ENCODE measurements at regions not wholly inside any gene's neighbourhood (a gene's known extent, or its start where the extent isn't known, plus 50 kb on each side); places are given as distances from the start of the nearest gene placed in this dataset.

GRCh38 chr1:187445066-187445465 is 616.3 kb downstream of the PLA2G4A start:
- no peak for DNase-seq (ENCODE audit: low spot score)

GRCh38 chr1:187451238-187451637 is 622.5 kb downstream of the PLA2G4A start:
- DNase-seq (ENCODE audit: low spot score) = no peak

- no peak for DNase-seq (ENCODE audit: low spot score)
Measured at GRCh38 chr1:187454010-187454409, 625.3 kb downstream of the PLA2G4A start.

GRCh38 chr1:187456446-187456845 is 627.7 kb downstream of the PLA2G4A start:
- no peak for DNase-seq (ENCODE audit: low spot score)

- no peak for DNase-seq (ENCODE audit: low spot score)
Measured at GRCh38 chr1:187460093-187460492, 631.3 kb downstream of the PLA2G4A start.

GRCh38 chr1:187464320-187464719 is 635.6 kb downstream of the PLA2G4A start:
- DNase-seq (ENCODE audit: low spot score) = no peak

- no peak for DNase-seq (ENCODE audit: low spot score)
Measured at GRCh38 chr1:187465441-187465840, 636.7 kb downstream of the PLA2G4A start.

- DNase-seq (ENCODE audit: low spot score) = no peak
Measured at GRCh38 chr1:187469836-187470235, 641.1 kb downstream of the PLA2G4A start.

- DNase-seq (ENCODE audit: low spot score) = no peak
Measured at GRCh38 chr1:187471555-187471954, 642.8 kb downstream of the PLA2G4A start.

GRCh38 chr1:187474336-187474735 is 645.6 kb downstream of the PLA2G4A start:
- DNase-seq (ENCODE audit: low spot score) = peak; percentile 32

GRCh38 chr1:187476671-187477070 is 647.9 kb downstream of the PLA2G4A start:
- peak; percentile 41 for DNase-seq (ENCODE audit: low spot score)

- DNase-seq (ENCODE audit: low spot score) = no peak
Measured at GRCh38 chr1:187477103-187477502, 648.4 kb downstream of the PLA2G4A start.

GRCh38 chr1:187477535-187477934 is 648.8 kb downstream of the PLA2G4A start:
- no peak for DNase-seq (ENCODE audit: low spot score)

GRCh38 chr1:187481581-187482148 is 652.9 kb downstream of the PLA2G4A start:
- DNase-seq (ENCODE audit: low spot score) = no peak

- no peak for DNase-seq (ENCODE audit: low spot score)
Measured at GRCh38 chr1:187490266-187490665, 661.5 kb downstream of the PLA2G4A start.

GRCh38 chr1:187491082-187491720 is 662.5 kb downstream of the PLA2G4A start:
- no peak for DNase-seq (ENCODE audit: low spot score)

- no peak for DNase-seq (ENCODE audit: low spot score)
Measured at GRCh38 chr1:187498028-187498427, 669.3 kb downstream of the PLA2G4A start.

GRCh38 chr1:187504779-187505178 is 676.0 kb downstream of the PLA2G4A start:
- no peak for DNase-seq (ENCODE audit: low spot score)

- no peak for DNase-seq (ENCODE audit: low spot score)
Measured at GRCh38 chr1:187509091-187509490, 680.3 kb downstream of the PLA2G4A start.

- DNase-seq (ENCODE audit: low spot score) = no peak
Measured at GRCh38 chr1:187513190-187513589, 684.4 kb downstream of the PLA2G4A start.

GRCh38 chr1:187514110-187514509 is 685.4 kb downstream of the PLA2G4A start:
- no peak for DNase-seq (ENCODE audit: low spot score)

- no peak for DNase-seq (ENCODE audit: low spot score)
Measured at GRCh38 chr1:187516874-187517273, 688.1 kb downstream of the PLA2G4A start.

- no peak for DNase-seq (ENCODE audit: low spot score)
Measured at GRCh38 chr1:187517546-187517945, 688.8 kb downstream of the PLA2G4A start.

- no peak for DNase-seq (ENCODE audit: low spot score)
Measured at GRCh38 chr1:187527346-187527745, 698.6 kb downstream of the PLA2G4A start.

Measured in D341Med (cell line).